Activated CD8-positive, alpha-beta memory T cell treated with anti-CD3 and anti-CD28 coated beads, Interleukin-2, amount 10 ng/mL, durations not matched to agents 7 days and 5 days (primary cell): ENCODE measurements at regions not wholly inside any gene's neighbourhood (a gene's known extent, or its start where the extent isn't known, plus 50 kb on each side); places are given as distances from the start of the nearest gene placed in this dataset.
"Not testable (repeated sequence)": the region's sequence is repeated elsewhere in the genome, so short reads cannot be mapped to it uniquely, and the experiment has no call there.

Experiments
- ATAC-seq: fragments of 150-1000 bp; cut with Tn5 transposase; one replicate; pipeline ENCODE4 v1.10.0; 2021; ENCODE audit warnings: moderate library complexity
- CTCF ChIA-PET: fragments of 350-600 bp; sonication (Branson Sonifier 250); formaldehyde crosslinking; loops from one replicate; lab custom pipeline; 2021; ENCODE audit warnings: antibody characterized with exemption; lab: Charles Lee
- DNase-seq: peaks from one replicate; pipeline ENCODE4 v3.0.0-alpha.2; 2020
- H3K27ac Mint-ChIP-seq: one replicate; pipeline ENCODE4 v1.8.0; 2021; ENCODE audit warnings: mild to moderate bottlenecking, mixed read lengths
- H3K27me3 Mint-ChIP-seq: one replicate; pipeline ENCODE4 v1.8.0; 2021; ENCODE audit warnings: mixed read lengths
- H3K36me3 Mint-ChIP-seq: one replicate; pipeline ENCODE4 v1.8.0; 2021; ENCODE audit warnings: mild to moderate bottlenecking, mixed read lengths
- H3K4me1 Mint-ChIP-seq: one replicate; pipeline ENCODE4 v1.8.0; 2021; ENCODE audit warnings: mixed read lengths
- H3K4me3 Mint-ChIP-seq: one replicate; pipeline ENCODE4 v1.8.0; 2021; ENCODE audit warnings: mild to moderate bottlenecking, moderate library complexity, mixed read lengths
- H3K9me3 Mint-ChIP-seq: one replicate; pipeline ENCODE4 v1.8.0; 2022; ENCODE audit warnings: low read depth, mixed read lengths

GRCh38 chr12:22796941-22797630 is 172.1 kb downstream of the ETNK1 start:
- Mint-ChIP-seq H3K9me3 (no peaks in the 10 kb centered on the region), H3K4me3 (no peak overlapping the region), H3K27me3 (no peaks in the 10 kb centered on the region), H3K27ac (no peak overlapping the region), H3K36me3 (no peaks in the 10 kb centered on the region), H3K4me1 (no peaks in the 10 kb centered on the region)
- no peak for ATAC-seq
- no peak for DNase-seq
- CTCF ChIA-PET, result no interaction called here

DNA sequence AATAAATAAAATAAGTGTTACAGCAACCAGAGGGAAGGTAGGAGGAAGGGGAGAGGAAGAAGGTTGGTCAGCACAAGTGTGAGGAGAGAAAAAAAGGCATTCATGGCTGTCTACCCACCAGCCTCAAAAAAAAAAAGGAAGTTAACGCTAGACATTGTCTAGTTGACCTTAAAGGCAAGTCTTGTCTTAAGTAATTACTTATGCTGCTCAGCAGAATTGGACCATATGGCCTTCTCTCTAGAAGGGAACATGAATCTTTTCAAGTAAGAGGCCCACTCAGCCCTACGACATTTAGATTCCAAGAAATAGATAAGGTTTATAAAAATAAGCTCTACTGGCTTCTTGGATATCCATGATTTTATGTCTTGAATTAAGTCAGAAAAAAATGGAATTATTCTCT is 172.7 kb downstream of the ETNK1 start:
- H3K27me3 Mint-ChIP-seq, result no peaks in the 10 kb centered on the region
- no peaks in the 10 kb centered on the region for H3K4me1 Mint-ChIP-seq
- H3K27ac Mint-ChIP-seq, result no peak overlapping the region
- no peaks in the 10 kb centered on the region for H3K9me3 Mint-ChIP-seq
- no peaks in the 10 kb centered on the region for H3K36me3 Mint-ChIP-seq
- no peak for ATAC-seq
- no peak for DNase-seq
- CTCF ChIA-PET, result no interaction called here
- no peak overlapping the region for H3K4me3 Mint-ChIP-seq

DNA sequence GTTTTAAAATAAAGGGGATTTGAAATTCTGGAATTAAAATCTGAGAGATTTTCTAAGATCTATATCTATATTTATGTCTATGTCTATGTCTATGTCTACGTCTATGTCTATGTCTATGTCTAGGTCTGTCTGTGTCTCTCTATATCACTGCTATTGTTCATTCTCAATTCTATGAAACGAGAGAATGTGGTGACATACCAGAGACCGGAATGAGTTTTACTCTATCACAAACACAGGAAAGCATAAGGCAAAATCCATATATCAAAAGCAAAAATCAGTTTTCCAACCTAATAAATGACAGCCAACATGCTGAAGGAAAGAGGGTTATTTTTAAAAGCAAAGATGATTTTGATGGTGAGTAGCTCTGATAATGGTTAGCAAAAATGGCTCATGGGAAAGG is 173.1 kb downstream of the ETNK1 start:
- no peak overlapping the region for H3K27ac Mint-ChIP-seq
- CTCF ChIA-PET, result no interaction called here
- no peak for ATAC-seq
- H3K27me3 Mint-ChIP-seq, result no peaks in the 10 kb centered on the region
- H3K9me3 Mint-ChIP-seq, result no peaks in the 10 kb centered on the region
- H3K4me3 Mint-ChIP-seq, result no peak overlapping the region
- no peaks in the 10 kb centered on the region for H3K4me1 Mint-ChIP-seq
- H3K36me3 Mint-ChIP-seq, result no peaks in the 10 kb centered on the region
- no peak for DNase-seq

DNA sequence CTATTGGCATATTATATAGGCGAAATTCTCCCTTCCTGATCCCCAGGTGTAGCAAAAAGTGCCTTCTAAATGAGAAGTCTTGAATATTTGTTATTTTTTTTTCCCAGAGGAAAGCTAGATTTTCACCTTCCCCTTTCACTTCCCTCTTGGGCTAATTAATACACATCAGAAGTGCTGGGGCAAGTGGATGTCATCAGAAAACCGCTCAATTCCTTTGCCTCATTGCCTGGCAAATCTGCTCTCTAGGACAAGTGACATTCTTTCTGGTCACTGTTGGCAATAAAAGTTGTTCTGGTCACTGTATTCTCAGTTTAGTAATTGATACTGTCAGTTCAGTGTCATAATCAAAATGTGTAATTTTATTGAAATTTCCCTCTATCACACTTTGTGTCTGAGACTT is 174.5 kb downstream of the ETNK1 start:
- Mint-ChIP-seq H3K36me3 (no peaks in the 10 kb centered on the region), H3K4me1 (no peaks in the 10 kb centered on the region), H3K9me3 (no peaks in the 10 kb centered on the region), H3K27me3 (no peaks in the 10 kb centered on the region), H3K27ac (no peak overlapping the region), H3K4me3 (no peak overlapping the region)
- CTCF ChIA-PET, result no interaction called here
- no peak for ATAC-seq
- no peak for DNase-seq

GRCh38 chr12:22800332-22800731 is 175.4 kb downstream of the ETNK1 start:
- H3K9me3 Mint-ChIP-seq, result no peaks in the 10 kb centered on the region
- no peak overlapping the region for H3K27ac Mint-ChIP-seq
- no peaks in the 10 kb centered on the region for H3K36me3 Mint-ChIP-seq
- H3K4me1 Mint-ChIP-seq, result no peaks in the 10 kb centered on the region
- CTCF ChIA-PET, result no interaction called here
- no peak for DNase-seq
- ATAC-seq, result no peak
- H3K4me3 Mint-ChIP-seq, result no peak overlapping the region
- H3K27me3 Mint-ChIP-seq, result peaks cover 3% of the 10 kb centered on the region

GRCh38 chr12:22802883-22803630 is 178.1 kb downstream of the ETNK1 start:
- H3K9me3 Mint-ChIP-seq, result no peaks in the 10 kb centered on the region
- H3K27me3 Mint-ChIP-seq, result peaks cover 3% of the 10 kb centered on the region
- no peak overlapping the region for H3K4me3 Mint-ChIP-seq
- CTCF ChIA-PET, result no interaction called here
- no peaks in the 10 kb centered on the region for H3K36me3 Mint-ChIP-seq
- H3K4me1 Mint-ChIP-seq, result no peaks in the 10 kb centered on the region
- DNase-seq (no peak), ATAC-seq (no peak)
- no peak overlapping the region for H3K27ac Mint-ChIP-seq

- CTCF ChIA-PET, result no interaction called here
- H3K4me3 Mint-ChIP-seq, result no peak overlapping the region
- no peaks in the 10 kb centered on the region for H3K9me3 Mint-ChIP-seq
- H3K36me3 Mint-ChIP-seq, result no peaks in the 10 kb centered on the region
- DNase-seq (no peak), ATAC-seq (no peak)
- peaks cover 3% of the 10 kb centered on the region for H3K27me3 Mint-ChIP-seq
- no peaks in the 10 kb centered on the region for H3K4me1 Mint-ChIP-seq
- no peak overlapping the region for H3K27ac Mint-ChIP-seq
Measured at GRCh38 chr12:22803725-22804124, 178.8 kb downstream of the ETNK1 start.

DNA sequence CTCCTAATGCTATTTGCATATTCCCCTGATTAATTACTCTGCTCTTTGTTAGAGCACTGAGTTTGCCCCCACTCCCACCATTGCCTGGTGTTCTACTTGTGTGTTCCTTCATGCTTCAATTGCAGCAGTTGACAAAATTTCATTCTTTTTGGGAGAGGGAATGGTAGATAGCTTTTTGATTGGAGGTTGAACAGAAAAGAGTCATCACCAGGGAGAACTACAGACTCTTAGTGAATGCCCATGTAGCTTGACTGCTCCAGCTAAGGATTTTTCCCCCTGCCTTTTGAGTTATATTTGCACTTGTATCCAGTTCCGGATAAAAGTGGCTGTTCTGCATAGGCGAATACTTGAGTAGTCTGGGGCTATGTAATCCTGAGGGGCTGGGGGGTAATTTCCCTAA is 183.9 kb downstream of the ETNK1 start:
- H3K9me3 Mint-ChIP-seq, result no peaks in the 10 kb centered on the region
- H3K27ac Mint-ChIP-seq, result no peak overlapping the region
- no peak for DNase-seq
- CTCF ChIA-PET, result interaction anchor here (0.6 kb wide), 1 partner anchor 15 kb away, joined by 3 read pairs; no protein-coding TSS in a partner anchor
- H3K36me3 Mint-ChIP-seq, result no peaks in the 10 kb centered on the region
- no peak for ATAC-seq
- H3K4me1 Mint-ChIP-seq, result no peaks in the 10 kb centered on the region
- peaks cover 11% of the 10 kb centered on the region for H3K27me3 Mint-ChIP-seq
- no peak overlapping the region for H3K4me3 Mint-ChIP-seq

DNA sequence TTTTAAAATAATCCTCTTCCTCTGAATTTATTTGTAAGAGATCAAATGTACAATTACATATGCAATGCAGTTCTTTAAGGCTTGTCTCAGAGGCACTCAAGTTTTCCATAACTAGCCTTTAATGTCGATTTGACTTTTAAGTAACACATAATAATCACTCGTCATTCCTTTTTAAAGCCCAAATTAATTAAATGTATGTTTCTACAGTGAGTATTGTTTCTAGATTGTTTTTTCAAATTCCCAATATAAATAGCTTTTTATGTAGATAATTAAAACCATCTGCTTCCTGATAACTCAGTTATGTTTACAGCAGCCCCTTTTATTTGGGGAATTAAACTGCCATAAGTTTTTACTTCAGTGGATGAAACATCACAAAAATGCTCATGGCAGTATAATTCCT is 185.1 kb downstream of the ETNK1 start:
- Mint-ChIP-seq H3K4me3 (no peak overlapping the region), H3K27me3 (peaks cover 12% of the 10 kb centered on the region), H3K36me3 (no peaks in the 10 kb centered on the region), H3K27ac (no peak overlapping the region), H3K9me3 (no peaks in the 10 kb centered on the region), H3K4me1 (no peaks in the 10 kb centered on the region)
- DNase-seq (no peak), ATAC-seq (no peak)
- CTCF ChIA-PET, result no interaction called here

DNA sequence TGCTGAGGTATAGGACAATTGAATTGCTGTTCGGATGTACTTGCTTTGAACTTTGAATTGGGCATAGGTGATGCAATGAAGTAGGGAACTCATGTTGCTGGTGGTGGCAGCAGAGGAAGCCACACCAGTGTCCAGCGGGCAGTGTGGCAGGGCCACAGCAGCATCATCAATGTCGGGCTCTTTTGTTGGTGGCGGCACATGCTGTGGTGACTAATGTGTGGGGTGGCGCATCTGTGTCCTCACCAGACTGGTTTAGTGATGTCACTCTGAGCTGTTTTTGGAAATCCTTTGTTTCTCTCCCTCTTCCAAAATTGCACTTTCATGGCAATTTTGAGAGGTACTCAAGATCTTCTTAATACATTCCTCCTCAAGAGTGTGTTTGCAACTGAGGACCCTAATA is 187.6 kb downstream of the ETNK1 start:
- H3K4me3 Mint-ChIP-seq, result no peak overlapping the region
- H3K36me3 Mint-ChIP-seq, result no peaks in the 10 kb centered on the region
- no peak for ATAC-seq

GRCh38 chr12:22821985-22822384 is 197.0 kb downstream of the ETNK1 start:
- ATAC-seq, result no peak
- Mint-ChIP-seq H3K4me3 (no peak overlapping the region), H3K27ac (no peak overlapping the region), H3K36me3 (no peaks in the 10 kb centered on the region), H3K9me3 (no peaks in the 10 kb centered on the region), H3K4me1 (no peaks in the 10 kb centered on the region), H3K27me3 (peaks cover 1% of the 10 kb centered on the region)
- CTCF ChIA-PET, result no interaction called here
- DNase-seq, result no peak

More for the DNA sequence above, 187.6 kb downstream of the ETNK1 start:
- DNase-seq, result no peak
- Mint-ChIP-seq H3K9me3 (no peaks in the 10 kb centered on the region), H3K27me3 (peaks cover 16% of the 10 kb centered on the region), H3K4me1 (no peaks in the 10 kb centered on the region), H3K27ac (no peak overlapping the region)
- CTCF ChIA-PET, result no interaction called here

DNA sequence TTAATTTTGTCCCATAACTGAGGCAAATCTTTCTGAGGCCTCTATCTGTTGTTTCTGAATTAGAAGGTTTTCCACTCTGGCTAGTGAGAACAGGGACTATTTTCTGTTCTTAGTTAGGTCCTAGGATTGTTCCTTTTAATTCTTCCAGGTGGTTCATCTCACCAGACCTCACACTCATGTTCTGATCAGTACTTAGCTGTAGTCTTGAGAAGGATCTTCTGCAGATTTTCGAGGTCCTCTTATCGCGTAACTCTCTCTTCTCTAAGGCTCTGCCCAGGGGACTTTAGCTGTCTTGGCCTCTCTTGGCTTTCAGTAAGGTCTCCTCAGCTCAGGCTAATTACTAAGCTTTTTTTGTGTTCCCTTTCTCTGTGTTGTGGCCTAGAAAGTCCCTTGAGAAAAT is 201.1 kb downstream of the ETNK1 start:
- Mint-ChIP-seq H3K4me1 (no peaks in the 10 kb centered on the region), H3K27ac (no peak overlapping the region), H3K36me3 (no peaks in the 10 kb centered on the region), H3K9me3 (peaks cover 5% of the 10 kb centered on the region), H3K4me3 (no peak overlapping the region), H3K27me3 (peaks cover 2% of the 10 kb centered on the region)
- no peak for DNase-seq
- ATAC-seq, result no peak
- CTCF ChIA-PET, result no interaction called here

- CTCF ChIA-PET, H3K4me1 Mint-ChIP-seq, H3K9me3 Mint-ChIP-seq, H3K4me3 Mint-ChIP-seq, DNase-seq, H3K27me3 Mint-ChIP-seq, H3K27ac Mint-ChIP-seq, ATAC-seq, H3K36me3 Mint-ChIP-seq: not testable (repeated sequence)
Measured at GRCh38 chr12:22826446-22826981, 201.5 kb downstream of the ETNK1 start.

DNA sequence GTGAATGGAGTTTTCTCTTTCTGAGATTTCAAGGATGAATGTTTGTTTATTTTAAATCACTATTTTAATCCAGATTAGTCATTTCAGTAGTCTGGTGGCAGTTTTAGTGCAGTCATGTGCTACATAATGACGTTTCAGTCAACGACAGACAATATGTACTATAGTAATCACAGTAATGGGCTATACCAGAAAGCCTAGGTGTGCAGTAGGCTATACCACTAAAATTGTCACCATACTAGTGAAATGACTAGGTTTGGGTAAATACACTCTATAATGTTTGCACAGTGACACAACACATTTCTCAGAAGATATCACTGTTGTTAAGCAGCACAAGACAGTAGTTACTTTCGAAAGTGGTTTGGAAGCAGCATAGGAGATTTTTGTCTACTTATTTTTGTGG is 203.1 kb downstream of the ETNK1 start:
- Mint-ChIP-seq H3K4me3 (no peak overlapping the region), H3K36me3 (no peaks in the 10 kb centered on the region), H3K27ac (no peak overlapping the region), H3K27me3 (peaks cover 2% of the 10 kb centered on the region), H3K9me3 (peaks cover 5% of the 10 kb centered on the region), H3K4me1 (no peaks in the 10 kb centered on the region)
- ATAC-seq (peak; percentile 30), DNase-seq (no peak)
- CTCF ChIA-PET, result no interaction called here
